SJCRH30 (cell line): ENCODE measurements at regions not wholly inside any gene's neighbourhood (a gene's known extent, or its start where the extent isn't known, plus 50 kb on each side); places are given as distances from the start of the nearest gene placed in this dataset.

Experiments used
- DNase-seq, 2 experiments: peaks; one replicate each; pipeline ENCODE4 v3.0.0-alpha.2; 2015 to 2020
- H3K27ac ChIP-seq: fragments of 250-450 bp; sonication (Bioruptor Pico); 2 replicates; pipeline ENCODE4 v1.5.1; 2020; ENCODE audit warnings: mild to moderate bottlenecking, moderate library complexity
- H3K27me3 ChIP-seq: fragments of 250-450 bp; sonication (Bioruptor Pico); 2 replicates; pipeline ENCODE4 v1.5.1; 2020; ENCODE audit warnings: mild to moderate bottlenecking, moderate library complexity
- H3K36me3 ChIP-seq: fragments of 250-450 bp; sonication (Bioruptor Pico); 2 replicates; pipeline ENCODE4 v1.5.1; 2020; ENCODE audit warnings: mild to moderate bottlenecking, moderate library complexity
- H3K4me1 ChIP-seq: fragments of 250-450 bp; sonication (Bioruptor Pico); 2 replicates; pipeline ENCODE4 v1.5.1; 2020; ENCODE audit warnings: mild to moderate bottlenecking, moderate library complexity
- H3K4me3 ChIP-seq: fragments of 250-450 bp; sonication (Bioruptor Pico); 2 replicates; pipeline ENCODE4 v1.5.1; 2020; ENCODE audit warnings: mild to moderate bottlenecking, moderate library complexity
- H3K9me3 ChIP-seq: fragments of 250-450 bp; sonication (Bioruptor Pico); replicated peaks from 2 replicates; pipeline ENCODE4 v1.5.1; 2020; ENCODE audit warnings: mild to moderate bottlenecking, moderate library complexity

GRCh38 chr17:52233632-52234031 is 75.1 kb upstream of the CA10 start:
- Histone ChIP-seq H3K4me1 (no peaks in the 10 kb centered on the region), H3K36me3 (no peaks in the 10 kb centered on the region), H3K27ac (no peak overlapping the region), H3K27me3 (no peaks in the 10 kb centered on the region), H3K9me3 (no peaks in the 10 kb centered on the region), H3K4me3 (no peak overlapping the region)
- DNase-seq = no peak

- no peak overlapping the region for H3K4me3 ChIP-seq
- no peaks in the 10 kb centered on the region for H3K27me3 ChIP-seq
- no peak for DNase-seq
- no peaks in the 10 kb centered on the region for H3K4me1 ChIP-seq
- H3K27ac ChIP-seq = no peak overlapping the region
- H3K9me3 ChIP-seq = no peaks in the 10 kb centered on the region
- no peaks in the 10 kb centered on the region for H3K36me3 ChIP-seq
Measured at GRCh38 chr17:52233176-52233575, 74.7 kb upstream of the CA10 start.

- Histone ChIP-seq H3K36me3 (no peaks in the 10 kb centered on the region), H3K4me1 (no peaks in the 10 kb centered on the region), H3K27me3 (no peaks in the 10 kb centered on the region), H3K9me3 (no peaks in the 10 kb centered on the region), H3K27ac (no peak overlapping the region), H3K4me3 (no peak overlapping the region)
- no peak for DNase-seq
Measured at GRCh38 chr17:52228823-52229222, 70.3 kb upstream of the CA10 start.

- H3K27ac ChIP-seq = no peak overlapping the region
- H3K36me3 ChIP-seq = no peaks in the 10 kb centered on the region
- no peaks in the 10 kb centered on the region for H3K27me3 ChIP-seq
- no peak overlapping the region for H3K4me3 ChIP-seq
- no peaks in the 10 kb centered on the region for H3K9me3 ChIP-seq
- no peak for DNase-seq
- no peaks in the 10 kb centered on the region for H3K4me1 ChIP-seq
Measured at GRCh38 chr17:52227926-52228325, 69.4 kb upstream of the CA10 start.

GRCh38 chr17:52213451-52213850 is 54.9 kb upstream of the CA10 start:
- DNase-seq = no peak

GRCh38 chr17:52212851-52213250 is 54.3 kb upstream of the CA10 start:
- Histone ChIP-seq H3K27ac (no peak overlapping the region), H3K9me3 (no peaks in the 10 kb centered on the region), H3K4me1 (no peaks in the 10 kb centered on the region), H3K4me3 (no peak overlapping the region), H3K27me3 (no peaks in the 10 kb centered on the region), H3K36me3 (no peaks in the 10 kb centered on the region)
- no peak for DNase-seq

More at GRCh38 chr17:52213451-52213850, 54.9 kb upstream of the CA10 start:
- Histone ChIP-seq H3K9me3 (no peaks in the 10 kb centered on the region), H3K27me3 (no peaks in the 10 kb centered on the region), H3K36me3 (no peaks in the 10 kb centered on the region), H3K4me3 (no peak overlapping the region), H3K4me1 (no peaks in the 10 kb centered on the region), H3K27ac (no peak overlapping the region)

GRCh38 chr17:52209507-52209906 is 51.0 kb upstream of the CA10 start:
- Histone ChIP-seq H3K4me3 (no peak overlapping the region), H3K36me3 (no peaks in the 10 kb centered on the region), H3K4me1 (no peaks in the 10 kb centered on the region), H3K27me3 (no peaks in the 10 kb centered on the region), H3K27ac (no peak overlapping the region), H3K9me3 (no peaks in the 10 kb centered on the region)
- no peak for DNase-seq
